HepG2 (cell line): ENCODE measurements at regions not wholly inside any gene's neighbourhood (a gene's known extent, or its start where the extent isn't known, plus 50 kb on each side); places are given as distances from the start of the nearest gene placed in this dataset.

ENCODE experiments used
- ATAC-seq: fragments of 200-7000 bp; cut with Tn5 transposase; 3 replicates; pipeline ENCODE4 v1.9.1; 2020; ENCODE audit warnings: mild to moderate bottlenecking, moderate library complexity
- BruUV-seq: library from RNA; stranded (reverse); fragments of 400-500 nt; replicated peaks from 2 replicates; lab custom pipeline; 2021; lab: Mats Ljungman, UMichigan
- CTCF ChIA-PET: fragments of 300-600 bp; formaldehyde crosslinking; extraction: SDS; loops from one replicate; lab custom pipeline; 2021; ENCODE audit warnings: low total read pairs, inconsistent platforms, low intra/inter-chr PET ratio; lab: Yijun Ruan, JAX
- POLR2A ChIA-PET: fragments of 350-600 bp; sonication (Branson Sonifier 250); formaldehyde crosslinking; loops from one replicate; lab custom pipeline; 2020; ENCODE audit warnings: antibody characterized with exemption, inconsistent platforms; lab: Yijun Ruan, JAX
- DNase-seq: peaks from one replicate; pipeline ENCODE4 v3.0.0-alpha.2; 2015; ENCODE audit warnings: low spot score
- FAIRE-seq: peaks from 3 replicates; lab custom pipeline; 2011; peaks lifted over from hg19 to GRCh38; lab: Jason Lieb, UNC
- H2AFZ ChIP-seq: one replicate; pipeline ENCODE4 v1.6.1; 2011; ENCODE audit warnings: low read length, inconsistent platforms
- H3K27ac ChIP-seq: fragments of 300-600 bp; 3 replicates; pipeline ENCODE4 v1.8.0; 2011; ENCODE audit warnings: mixed run types, mild to moderate bottlenecking, mixed read lengths, low read length, inconsistent platforms; ENCODE audit not compliant: insufficient read depth; ENCODE audit errors: extremely low read length
- H3K27me3 ChIP-seq, 2 experiments: fragments of 200-600 bp in 1 of 2; 2 replicates in 1 of 2; 3 replicates in 1 of 2; pipeline versions ENCODE4 v1.6.0 to v1.8.0; 2011; ENCODE audit warnings: low read length in 2 of 2, mild to moderate bottlenecking in 2 of 2, moderate library complexity in 2 of 2, inconsistent platforms in 1 of 2; ENCODE audit not compliant: insufficient read depth in 2 of 2, control insufficient read depth in 1 of 2
- H3K36me3 ChIP-seq, 2 experiments: fragments of 200-600 bp in 1 of 2; replicated peaks in 1 of 2; 2 replicates in 1 of 2; 3 replicates in 1 of 2; pipeline versions ENCODE4 v1.5.1 to v1.8.0; 2011; ENCODE audit warnings: low read length in 2 of 2, inconsistent platforms in 1 of 2; ENCODE audit not compliant: insufficient read depth in 2 of 2, control insufficient read depth in 1 of 2
- H3K4me1 ChIP-seq: 2 replicates; pipeline ENCODE4 v1.5.1; 2012; ENCODE audit warnings: low read length, inconsistent platforms; ENCODE audit not compliant: insufficient read depth
- H3K4me2 ChIP-seq: 2 replicates; pipeline ENCODE4 v1.6.0; 2011; ENCODE audit warnings: low read depth, low read length, inconsistent platforms
- H3K4me3 ChIP-seq, 3 experiments: fragments of 200-600 bp in 1 of 3; sonication (generic), shearing (Covaris generic) in 1 of 3; replicated peaks in 1 of 3; 2 replicates each; pipeline ENCODE4 v1.5.1; 2011 to 2016; ENCODE audit warnings: low read length in 3 of 3, inconsistent platforms in 2 of 3, low read depth in 2 of 3, mild to moderate bottlenecking in 2 of 3, control low read depth in 1 of 3, mixed read lengths in 1 of 3; ENCODE audit not compliant: insufficient read depth in 1 of 3
- H3K79me2 ChIP-seq: one replicate; pipeline ENCODE4 v1.6.1; 2011; ENCODE audit warnings: low read length, inconsistent platforms; ENCODE audit not compliant: insufficient read depth
- H3K9ac ChIP-seq: 2 replicates; pipeline ENCODE4 v1.6.0; 2011; ENCODE audit warnings: mild to moderate bottlenecking, low read depth, low read length, inconsistent platforms; ENCODE audit not compliant: insufficient read depth
- H3K9me3 ChIP-seq: 2 replicates; pipeline ENCODE4 v1.5.1; 2012; ENCODE audit warnings: mild to moderate bottlenecking, low read length
- H4K20me1 ChIP-seq: 2 replicates; pipeline ENCODE4 v1.6.0; 2011; ENCODE audit warnings: inconsistent platforms, mild to moderate bottlenecking, low read length, moderate library complexity; ENCODE audit not compliant: insufficient read depth
- ATF7 ChIP-seq, 2 experiments: fragments of 450-650 bp in 1 of 2; sonication (generic) in 1 of 2; formaldehyde crosslinking in 1 of 2; IDR thresholded peaks; 2 replicates each; pipeline versions ENCODE4 v1.4.0 to v1.6.1; 2016 to 2020; ENCODE audit warnings: antibody characterized with exemption in 1 of 2, mild to moderate bottlenecking in 1 of 2, missing genetic modification reagents in 1 of 2
- MAF1 ChIP-seq: sonication (generic); formaldehyde crosslinking; IDR thresholded peaks from 2 replicates; pipeline ENCODE4 v1.5.0; 2020; ENCODE audit warnings: missing genetic modification reagents, borderline replicate concordance
- REXO4 ChIP-seq: sonication (generic); formaldehyde crosslinking; IDR thresholded peaks from 2 replicates; pipeline ENCODE4 v1.8.0; 2022; ENCODE audit warnings: missing genetic modification reagents, mild to moderate bottlenecking, borderline replicate concordance
- TMF1 ChIP-seq: sonication (generic); formaldehyde crosslinking; IDR thresholded peaks from 2 replicates; pipeline ENCODE4 v1.8.1; 2022; ENCODE audit warnings: low read depth, missing genetic modification reagents
- ZNF550 ChIP-seq: sonication (generic); formaldehyde crosslinking; IDR thresholded peaks from 2 replicates; pipeline ENCODE4 v1.4.0; 2020; ENCODE audit warnings: mild to moderate bottlenecking, missing genetic modification reagents, borderline replicate concordance
- WGBS: methylation state at CpG from one replicate; pipeline ENCODE4 v1.1.6; 2017; ENCODE audit warnings: low lambda C conversion rate; 5-methylcytosine and 5-hydroxymethylcytosine counted together
- in situ Hi-C: cut with HindIII; loops from 2 replicates; pipeline ENCODE4 v1.10.0; 2017; ENCODE audit warnings: low pct_unique_long_range_greater_than_20kb; ENCODE audit not compliant: extremely low pct_ligation_motif_present
- intact Hi-C: fragments of 100-400 bp; cut with micrococcal nuclease; formaldehyde crosslinking; loops from one replicate; pipeline ENCODE4 v1.10.0; 2022; ENCODE audit not compliant: unreplicated experiment
- TF ChIP-seq, protein P1 (sequence below): sonication (generic); formaldehyde crosslinking; conservative IDR thresholded peaks from 2 replicates; pipeline ENCODE4 v1.4.0; 2020; ENCODE audit warnings: missing genetic modification reagents
- TF ChIP-seq, protein P2 (sequence below): sonication (generic); formaldehyde crosslinking; IDR thresholded peaks from 2 replicates; pipeline ENCODE4 v1.8.1; 2023; ENCODE audit warnings: mild to moderate bottlenecking, moderate library complexity, missing genetic modification reagents

DNA sequence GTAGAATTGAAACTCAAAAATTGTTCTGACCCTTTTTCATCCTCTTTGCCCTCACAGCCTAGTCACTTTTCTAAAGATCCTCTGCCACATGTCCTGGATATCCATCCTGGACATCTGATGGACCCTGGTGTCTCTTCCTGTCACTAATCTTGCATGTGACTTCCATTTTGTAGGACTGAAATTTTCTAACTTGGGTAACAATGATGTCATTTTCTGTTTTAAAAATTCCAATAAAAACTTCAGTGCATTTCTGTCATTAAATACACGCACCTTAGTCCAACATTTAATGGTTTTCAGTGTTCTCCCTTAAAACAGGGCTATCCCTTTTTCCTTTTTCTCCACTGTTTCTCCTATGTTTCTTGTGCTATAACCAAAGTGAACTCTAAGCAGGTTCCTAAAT lies 684.9 kb upstream of the ANKRD30A start:
- H3K9ac ChIP-seq = no peak overlapping the region
- H3K27me3 ChIP-seq = no peaks in the 10 kb centered on the region
- no peaks in the 10 kb centered on the region for H3K4me1 ChIP-seq
- no peak overlapping the region for H3K4me2 ChIP-seq
- no peaks in the 10 kb centered on the region for H3K79me2 ChIP-seq
- no TSS peak for BruUV-seq
- in situ Hi-C loops (no loop called here), intact Hi-C loops (no loop called here)
- no peak for ATAC-seq
- FAIRE-seq = no peak
- H3K4me3 ChIP-seq = no peak overlapping the region
- H3K27ac ChIP-seq = no peak overlapping the region
- ChIA-PET POLR2A (no interaction called here), CTCF (no interaction called here)
- no peaks in the 10 kb centered on the region for H3K36me3 ChIP-seq
- H2AFZ ChIP-seq = no peak overlapping the region
- DNase-seq = no peak
- H3K9me3 ChIP-seq = no peaks in the 10 kb centered on the region
- H4K20me1 ChIP-seq = no peaks in the 10 kb centered on the region
- 0% methylated on average over 1 of the region's 1 CpG for WGBS
- no peak for TF ChIP-seq ZNF550
- peak; percentile 65 for TF ChIP-seq ATF7 (IDR thresholded peaks at IDR 0.05)
- no peak for TF ChIP-seq ATF7 (CRISPR knock-in tag; IDR thresholded peaks at IDR 0.05)
- TF ChIP-seq MAF1 (CRISPR knock-in tag) = no peak
- TF ChIP-seq TMF1 (CRISPR knock-in tag) = no peak
- TF ChIP-seq, protein P1, sequence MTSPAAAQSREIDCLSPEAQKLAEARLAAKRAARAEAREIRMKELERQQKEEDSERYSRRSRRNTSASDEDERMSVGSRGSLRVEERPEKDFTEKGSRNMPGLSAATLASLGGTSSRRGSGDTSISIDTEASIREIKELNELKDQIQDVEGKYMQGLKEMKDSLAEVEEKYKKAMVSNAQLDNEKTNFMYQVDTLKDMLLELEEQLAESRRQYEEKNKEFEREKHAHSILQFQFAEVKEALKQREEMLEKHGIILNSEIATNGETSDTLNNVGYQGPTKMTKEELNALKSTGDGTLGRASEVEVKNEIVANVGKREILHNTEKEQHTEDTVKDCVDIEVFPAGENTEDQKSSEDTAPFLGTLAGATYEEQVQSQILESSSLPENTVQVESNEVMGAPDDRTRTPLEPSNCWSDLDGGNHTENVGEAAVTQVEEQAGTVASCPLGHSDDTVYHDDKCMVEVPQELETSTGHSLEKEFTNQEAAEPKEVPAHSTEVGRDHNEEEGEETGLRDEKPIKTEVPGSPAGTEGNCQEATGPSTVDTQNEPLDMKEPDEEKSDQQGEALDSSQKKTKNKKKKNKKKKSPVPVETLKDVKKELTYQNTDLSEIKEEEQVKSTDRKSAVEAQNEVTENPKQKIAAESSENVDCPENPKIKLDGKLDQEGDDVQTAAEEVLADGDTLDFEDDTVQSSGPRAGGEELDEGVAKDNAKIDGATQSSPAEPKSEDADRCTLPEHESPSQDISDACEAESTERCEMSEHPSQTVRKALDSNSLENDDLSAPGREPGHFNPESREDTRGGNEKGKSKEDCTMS (CRISPR knock-in tag) = no peak
- TF ChIP-seq, protein P2, sequence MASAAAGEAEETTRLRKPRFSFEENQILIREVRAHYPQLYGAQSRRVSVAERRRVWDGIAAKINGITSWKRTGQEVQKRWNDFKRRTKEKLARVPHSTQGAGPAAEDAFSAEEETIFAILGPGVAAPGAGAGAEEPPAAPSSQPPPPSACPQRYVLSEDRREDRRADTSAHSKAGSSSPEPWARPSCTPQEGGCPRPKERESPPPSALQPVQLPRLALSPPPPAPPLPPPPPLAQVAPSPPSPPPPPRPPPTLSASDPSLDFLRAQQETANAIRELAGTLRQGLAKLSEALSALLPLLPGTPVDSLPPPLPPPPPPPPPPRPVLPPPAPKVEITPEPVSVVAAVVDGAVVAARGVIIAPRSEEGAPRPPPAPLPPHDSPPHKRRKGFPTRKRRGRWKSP (CRISPR knock-in tag) = no peak
- TF ChIP-seq REXO4 = no peak
- TF ChIP-seq, all 625 proteins: peak for 1
